Common myeloid progenitor, CD34-positive (primary cell): ENCODE measurements at regions not wholly inside any gene's neighbourhood (a gene's known extent, or its start where the extent isn't known, plus 50 kb on each side); places are given as distances from the start of the nearest gene placed in this dataset.

Source experiments
- CTCF ChIA-PET: fragments of 350-600 bp; sonication (Branson Sonifier 250); formaldehyde crosslinking; loops from one replicate; lab custom pipeline; 2021; ENCODE audit warnings: antibody characterized with exemption; lab: Charles Lee
- POLR2A ChIA-PET: fragments of 350-600 bp; sonication (Branson Sonifier 250); formaldehyde crosslinking; loops from one replicate; lab custom pipeline; 2021; ENCODE audit warnings: antibody characterized with exemption; lab: Charles Lee
- DNase-seq, 3 donors: peaks; one replicate each; pipeline versions ENCODE4 v3.0.0 to v3.0.0-alpha.2; 2013
- H3K27ac ChIP-seq, 2 experiments: 1 replicate in 1 of 2; 2 replicates in 1 of 2; pipeline ENCODE4 v1.7.0; 2013; ENCODE audit warnings: inconsistent platforms in 2 of 2, low read length in 2 of 2, mild to moderate bottlenecking in 2 of 2, low read depth in 1 of 2, moderate library complexity in 1 of 2; ENCODE audit not compliant: severe bottlenecking in 2 of 2, insufficient read depth in 1 of 2, poor library complexity in 1 of 2
- H3K27me3 ChIP-seq, 5 experiments: replicated peaks in 2 of 5; 1 replicate in 3 of 5; 2 replicates in 2 of 5; pipeline versions ENCODE4 v1.6.1 to v1.7.0; 2013; ENCODE audit warnings: low read length in 4 of 5, mild to moderate bottlenecking in 2 of 5, moderate library complexity in 2 of 5, inconsistent platforms in 1 of 5; ENCODE audit not compliant: insufficient read depth in 5 of 5, control insufficient read depth in 4 of 5
- H3K36me3 ChIP-seq, 4 experiments: 1 replicate in 2 of 4; 2 replicates in 2 of 4; pipeline versions ENCODE4 v1.6.1 to v1.7.0; 2013; ENCODE audit warnings: low read length in 3 of 4, control low read depth in 1 of 4, mild to moderate bottlenecking in 1 of 4; ENCODE audit not compliant: control insufficient read depth in 4 of 4, insufficient read depth in 4 of 4
- H3K4me1 ChIP-seq, 4 experiments: 1 replicate in 3 of 4; 2 replicates in 1 of 4; pipeline versions ENCODE4 v1.6.1 to v1.7.1; 2013; ENCODE audit warnings: low read length in 3 of 4, mild to moderate bottlenecking in 3 of 4, control low read depth in 1 of 4, inconsistent platforms in 1 of 4, moderate library complexity in 1 of 4; ENCODE audit not compliant: control insufficient read depth in 4 of 4, insufficient read depth in 4 of 4; ENCODE audit errors: control extremely low read depth in 1 of 4
- H3K4me3 ChIP-seq, 7 experiments: 1 replicate in 4 of 7; 2 replicates in 3 of 7; pipeline versions ENCODE4 v1.5.1 to v1.7.0; 2013; ENCODE audit warnings: mild to moderate bottlenecking in 7 of 7, low read length in 6 of 7, moderate library complexity in 6 of 7, inconsistent platforms in 2 of 7, low read depth in 2 of 7, control low read depth in 1 of 7; ENCODE audit not compliant: insufficient read depth in 4 of 7, control insufficient read depth in 1 of 7; ENCODE audit errors: extremely low read depth in 1 of 7
- H3K9me3 ChIP-seq, 5 experiments: 1 replicate in 4 of 5; 2 replicates in 1 of 5; pipeline versions ENCODE4 v1.6.1 to v1.7.1; 2013; ENCODE audit warnings: low read length in 4 of 5, mild to moderate bottlenecking in 2 of 5, inconsistent platforms in 1 of 5, low read depth in 1 of 5, moderate library complexity in 1 of 5; ENCODE audit not compliant: control insufficient read depth in 4 of 5, insufficient read depth in 2 of 5; ENCODE audit errors: control extremely low read depth in 1 of 5
- WGBS: methylation state at CpG from one replicate; pipeline ENCODE4 v1.1.5; 2013; ENCODE audit not compliant: insufficient coverage; 5-methylcytosine and 5-hydroxymethylcytosine counted together

GRCh38 chr5:9955586-9955985 is 294.1 kb downstream of the ATPSCKMT start:
- POLR2A ChIA-PET: no interaction called here

GRCh38 chr5:9954869-9955268 is 294.8 kb downstream of the ATPSCKMT start:
- no CpG with 5 or more reads among the region's 2 CpGs for WGBS
- no peak overlapping the region for H3K4me3 ChIP-seq
- no peaks in the 10 kb centered on the region for H3K36me3 ChIP-seq
- H3K27ac ChIP-seq: no peak overlapping the region
- no peaks in the 10 kb centered on the region for H3K4me1 ChIP-seq
- no peaks in the 10 kb centered on the region for H3K27me3 ChIP-seq
- DNase-seq: no peak
- CTCF ChIA-PET: no interaction called here
- H3K9me3 ChIP-seq: no peaks in the 10 kb centered on the region
- POLR2A ChIA-PET: no interaction called here

More at GRCh38 chr5:9955586-9955985, 294.1 kb downstream of the ATPSCKMT start:
- Histone ChIP-seq H3K4me1 (no peaks in the 10 kb centered on the region), H3K36me3 (no peaks in the 10 kb centered on the region), H3K27me3 (no peaks in the 10 kb centered on the region), H3K27ac (no peak overlapping the region), H3K9me3 (no peaks in the 10 kb centered on the region), H3K4me3 (no peak overlapping the region)
- DNase-seq: no peak
- WGBS: 100% methylated on average over 2 of the region's 3 CpGs
- CTCF ChIA-PET: no interaction called here

GRCh38 chr5:9953691-9954090 is 296.0 kb downstream of the ATPSCKMT start:
- CTCF ChIA-PET: no interaction called here
- POLR2A ChIA-PET: no interaction called here
- H3K36me3 ChIP-seq: no peaks in the 10 kb centered on the region
- H3K4me3 ChIP-seq: no peak overlapping the region
- H3K27me3 ChIP-seq: no peaks in the 10 kb centered on the region
- 57% methylated on average over 2 of the region's 2 CpGs for WGBS
- no peak for DNase-seq
- no peak overlapping the region for H3K27ac ChIP-seq
- no peaks in the 10 kb centered on the region for H3K9me3 ChIP-seq
- no peaks in the 10 kb centered on the region for H3K4me1 ChIP-seq

GRCh38 chr5:9951865-9952516 is 297.7 kb downstream of the ATPSCKMT start:
- H3K27ac ChIP-seq: no peak overlapping the region
- H3K4me3 ChIP-seq: no peak overlapping the region
- ChIA-PET POLR2A (no interaction called here), CTCF (no interaction called here)
- no peak for DNase-seq
- H3K36me3 ChIP-seq: no peaks in the 10 kb centered on the region
- no peaks in the 10 kb centered on the region for H3K9me3 ChIP-seq
- H3K27me3 ChIP-seq: peaks cover 0 to 4% (median 0%) of the 10 kb centered on the region in 5 experiments
- no peaks in the 10 kb centered on the region for H3K4me1 ChIP-seq
- 91% methylated on average over 3 of the region's 6 CpGs for WGBS

GRCh38 chr5:9947944-9948343 is 301.7 kb downstream of the ATPSCKMT start:
- 45% methylated on average over 5 of the region's 5 CpGs for WGBS
- ChIA-PET CTCF (no interaction called here), POLR2A (no interaction called here)
- Histone ChIP-seq H3K36me3 (no peaks in the 10 kb centered on the region), H3K4me1 (no peaks in the 10 kb centered on the region), H3K27ac (no peak overlapping the region), H3K4me3 (no peak overlapping the region), H3K27me3 (peaks cover 0 to 4% (median 0%) of the 10 kb centered on the region in 5 experiments), H3K9me3 (no peaks in the 10 kb centered on the region)
- no peak for DNase-seq

- Histone ChIP-seq H3K27ac (no peak overlapping the region), H3K4me1 (no peaks in the 10 kb centered on the region), H3K9me3 (no peaks in the 10 kb centered on the region), H3K4me3 (no peak overlapping the region), H3K36me3 (no peaks in the 10 kb centered on the region), H3K27me3 (peaks cover 0 to 4% (median 0%) of the 10 kb centered on the region in 5 experiments)
- CTCF ChIA-PET: no interaction called here
- 60% methylated on average over 4 of the region's 6 CpGs for WGBS
- no peak for DNase-seq
- POLR2A ChIA-PET: no interaction called here
Measured at GRCh38 chr5:9947225-9947714, 302.4 kb downstream of the ATPSCKMT start.

GRCh38 chr5:9932770-9933169 is 302.6 kb upstream of the TAS2R1 start:
- no peak overlapping the region for H3K27ac ChIP-seq
- no peaks in the 10 kb centered on the region for H3K4me1 ChIP-seq
- DNase-seq: no peak
- H3K36me3 ChIP-seq: no peaks in the 10 kb centered on the region
- CTCF ChIA-PET: no interaction called here
- no peaks in the 10 kb centered on the region for H3K27me3 ChIP-seq
- POLR2A ChIA-PET: no interaction called here
- no peak overlapping the region for H3K4me3 ChIP-seq
- H3K9me3 ChIP-seq: peaks cover 0 to 2% (median 0%) of the 10 kb centered on the region in 5 experiments
